ENCODE measurements at regions not wholly inside any gene's neighbourhood (a gene's known extent, or its start where the extent isn't known, plus 50 kb on each side); places are given as distances from the start of the nearest gene placed in this dataset.

DNA sequence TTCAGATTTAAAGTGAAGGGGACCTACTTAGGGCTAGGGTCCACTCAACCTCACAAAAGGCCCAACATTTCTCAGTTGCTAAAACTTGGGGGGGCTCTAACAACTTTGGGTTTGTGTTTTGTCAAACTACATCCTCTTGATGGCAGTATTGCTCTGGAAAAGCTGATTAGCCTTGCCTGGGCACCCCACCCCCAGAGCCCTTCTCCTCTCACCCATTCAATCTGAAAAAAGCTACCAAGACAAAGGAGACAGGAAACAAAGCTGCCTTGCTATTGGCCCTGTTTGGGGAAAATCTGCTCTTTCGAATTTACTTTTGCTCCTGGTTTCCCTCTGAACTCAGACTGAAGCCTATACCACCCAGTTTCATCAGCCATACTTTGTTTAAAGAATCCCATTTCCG is 195.2 kb upstream of the STK26 start:
- peak overlapping the region; percentile 92 for H3K4me3 ChIP-seq (ENCODE audit: low read depth, low read length)
- no peaks in the 10 kb centered on the region; the same call in 1 of the 2 replicates for H3K27me3 ChIP-seq (ENCODE audit: control insufficient read depth, insufficient read depth, low read length)
- H3K4me1 ChIP-seq (ENCODE audit: control insufficient read depth, insufficient read depth, low read length), result peaks cover 33% of the 10 kb centered on the region
- peaks cover 46% of the 10 kb centered on the region for H3K36me3 ChIP-seq (ENCODE audit: control insufficient read depth, insufficient read depth, low read length)
- H3K27ac ChIP-seq (ENCODE audit: low read depth, low read length), result no peak overlapping the region
- no peaks in the 10 kb centered on the region for H3K9me3 ChIP-seq (ENCODE audit: control insufficient read depth, insufficient read depth, low read depth, low read length)
- H3K9ac ChIP-seq (ENCODE audit: low read length), result peak overlapping the region; percentile 87

DNA sequence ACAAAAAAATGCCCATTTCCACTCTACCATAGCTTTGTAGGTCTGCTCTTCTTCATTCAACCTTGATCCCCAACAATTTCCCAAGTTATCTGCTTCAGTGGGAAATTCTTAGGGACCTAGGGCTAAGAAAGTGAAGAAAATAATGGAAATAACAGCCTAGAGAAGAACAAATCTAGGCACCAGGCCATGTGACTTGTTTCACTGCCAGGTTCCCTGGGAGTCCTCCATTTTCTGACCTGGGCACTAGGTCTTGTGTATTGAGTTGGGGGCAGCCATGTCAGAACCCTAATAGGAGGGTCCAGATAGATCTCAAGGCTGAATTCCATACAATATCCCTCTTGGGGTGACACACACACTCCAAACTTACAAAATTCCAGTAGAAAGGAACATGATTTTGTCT is 194.6 kb upstream of the STK26 start:
- H3K9me3 ChIP-seq (ENCODE audit: control insufficient read depth, insufficient read depth, low read depth, low read length), result no peaks in the 10 kb centered on the region
- peak overlapping the region; percentile 87 for H3K9ac ChIP-seq (ENCODE audit: low read length)
- H3K27me3 ChIP-seq (ENCODE audit: control insufficient read depth, insufficient read depth, low read length), result no peaks in the 10 kb centered on the region; the same call in 1 of the 2 replicates
- H3K27ac ChIP-seq (ENCODE audit: low read depth, low read length), result peak overlapping the region; percentile 58
- H3K4me1 ChIP-seq (ENCODE audit: control insufficient read depth, insufficient read depth, low read length), result peaks cover 33% of the 10 kb centered on the region
- peak overlapping the region; percentile 92 for H3K4me3 ChIP-seq (ENCODE audit: low read depth, low read length)
- peaks cover 40% of the 10 kb centered on the region for H3K36me3 ChIP-seq (ENCODE audit: control insufficient read depth, insufficient read depth, low read length)

DNA sequence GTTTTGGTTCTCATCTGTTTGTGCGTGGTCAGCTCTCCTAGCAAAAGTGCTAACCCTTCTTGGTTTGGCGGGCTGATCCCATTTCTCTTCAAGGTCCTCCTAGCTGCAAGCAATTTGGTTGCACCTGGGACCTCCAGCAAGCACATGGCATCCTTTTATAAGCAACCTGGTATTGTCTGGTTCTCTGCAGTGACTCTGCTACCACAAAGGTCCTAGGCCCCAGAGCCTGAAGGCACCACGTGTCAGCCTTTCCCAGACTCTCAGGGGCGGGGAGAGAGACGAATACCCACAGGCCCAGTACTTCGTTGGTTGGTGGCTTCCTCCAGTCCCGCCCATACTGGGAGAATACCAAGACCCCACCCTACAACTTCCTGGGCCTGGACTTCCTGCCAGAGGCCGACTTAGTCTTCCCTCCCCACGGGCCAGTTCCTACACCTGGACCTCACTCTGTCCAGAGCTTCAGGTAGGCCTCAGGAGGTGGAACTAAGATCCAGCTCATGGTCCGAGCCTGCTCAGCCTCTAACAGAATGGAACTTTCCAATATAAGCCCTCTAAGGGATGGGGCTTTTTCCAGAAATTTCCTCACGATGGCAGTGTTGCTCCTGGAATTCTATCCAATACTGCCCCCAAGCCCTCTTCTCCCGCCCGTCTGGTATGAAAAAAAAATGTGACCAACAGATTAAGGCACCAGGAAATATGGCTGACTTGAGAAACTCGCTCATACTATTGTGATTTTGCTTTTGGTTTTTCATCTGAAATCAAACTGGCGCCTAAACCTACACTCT is 192.5 kb upstream of the STK26 start:
- H3K9ac ChIP-seq (ENCODE audit: low read length), result peak overlapping the region; percentile 92
- peak overlapping the region; percentile 82 for H3K27ac ChIP-seq (ENCODE audit: low read depth, low read length)
- no peaks in the 10 kb centered on the region for H3K9me3 ChIP-seq (ENCODE audit: control insufficient read depth, insufficient read depth, low read depth, low read length)
- peak overlapping the region; percentile 92 for H3K4me3 ChIP-seq (ENCODE audit: low read depth, low read length)
- peaks cover 19% of the 10 kb centered on the region for H3K36me3 ChIP-seq (ENCODE audit: control insufficient read depth, insufficient read depth, low read length)
- no peaks in the 10 kb centered on the region; the same call in 1 of the 2 replicates for H3K27me3 ChIP-seq (ENCODE audit: control insufficient read depth, insufficient read depth, low read length)
- peaks cover 33% of the 10 kb centered on the region for H3K4me1 ChIP-seq (ENCODE audit: control insufficient read depth, insufficient read depth, low read length)

DNA sequence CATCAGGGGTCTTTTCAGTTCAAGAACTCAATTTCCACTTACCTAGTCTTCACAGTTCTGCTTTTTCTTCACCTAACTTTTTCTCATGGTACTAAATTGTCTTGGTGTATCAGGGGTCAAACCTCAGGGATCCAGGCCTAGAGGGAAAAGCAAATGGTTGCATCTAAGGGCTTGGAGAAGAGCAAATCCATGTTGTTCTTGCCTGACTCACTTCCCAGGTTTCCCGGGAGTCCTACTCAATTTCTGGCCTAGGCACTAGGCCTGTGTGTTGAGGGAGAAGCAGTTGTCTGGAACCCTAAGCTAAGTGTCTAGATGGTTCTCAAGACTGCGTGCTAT is 191.9 kb upstream of the STK26 start:
- H3K9me3 ChIP-seq (ENCODE audit: control insufficient read depth, insufficient read depth, low read depth, low read length), result no peaks in the 10 kb centered on the region
- H3K9ac ChIP-seq (ENCODE audit: low read length), result peak overlapping the region; percentile 92
- H3K27me3 ChIP-seq (ENCODE audit: control insufficient read depth, insufficient read depth, low read length), result no peaks in the 10 kb centered on the region; the same call in 1 of the 2 replicates
- H3K27ac ChIP-seq (ENCODE audit: low read depth, low read length), result peak overlapping the region; percentile 82
- H3K4me3 ChIP-seq (ENCODE audit: low read depth, low read length), result peak overlapping the region; percentile 92
- peaks cover 13% of the 10 kb centered on the region for H3K36me3 ChIP-seq (ENCODE audit: control insufficient read depth, insufficient read depth, low read length)
- peaks cover 30% of the 10 kb centered on the region for H3K4me1 ChIP-seq (ENCODE audit: control insufficient read depth, insufficient read depth, low read length)

DNA sequence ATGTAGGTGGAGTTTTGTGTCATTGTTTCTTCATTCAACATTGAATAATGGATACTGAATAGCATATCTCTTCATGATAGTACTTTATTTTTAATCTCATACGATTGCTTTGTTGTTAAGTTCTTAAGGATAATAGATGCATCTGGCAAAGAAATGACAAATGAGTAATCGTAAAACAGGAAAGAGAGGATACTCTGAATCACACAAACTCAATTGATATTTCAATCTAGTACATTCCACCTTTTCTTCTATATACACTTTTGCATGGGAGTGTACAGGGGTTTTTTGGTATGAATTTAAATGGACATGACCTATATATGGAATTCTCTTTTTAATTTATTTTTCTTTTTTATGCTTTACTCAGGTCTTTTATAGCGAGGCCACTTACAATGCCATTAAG is 186.9 kb upstream of the STK26 start:
- no peak overlapping the region for H3K27ac ChIP-seq (ENCODE audit: low read depth, low read length)
- no peaks in the 10 kb centered on the region; the same call in 1 of the 2 replicates for H3K27me3 ChIP-seq (ENCODE audit: control insufficient read depth, insufficient read depth, low read length)

DNA sequence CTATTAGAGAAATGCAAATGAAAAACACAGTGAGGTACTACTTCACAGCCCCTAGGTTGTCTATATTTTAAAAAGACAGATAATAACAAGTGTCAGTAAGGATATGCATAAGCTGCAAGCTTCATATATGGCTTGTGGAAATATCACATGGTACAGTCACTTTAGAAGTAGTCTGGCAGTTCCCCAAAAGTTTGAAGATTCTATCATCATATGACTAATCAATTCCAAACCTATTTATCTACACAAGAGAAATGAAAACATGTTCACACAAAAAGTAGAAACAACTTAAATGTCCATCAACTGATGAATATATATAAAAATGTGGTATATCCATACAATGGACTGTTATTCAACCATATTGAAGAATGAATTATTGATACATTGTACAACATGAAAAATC is 185.8 kb upstream of the STK26 start:
- H3K9me3 ChIP-seq (ENCODE audit: control insufficient read depth, insufficient read depth, low read depth, low read length), result no peaks in the 10 kb centered on the region
- no peaks in the 10 kb centered on the region; the same call in 1 of the 2 replicates for H3K27me3 ChIP-seq (ENCODE audit: control insufficient read depth, insufficient read depth, low read length)
- no peak overlapping the region for H3K4me3 ChIP-seq (ENCODE audit: low read depth, low read length)
- no peak overlapping the region for H3K9ac ChIP-seq (ENCODE audit: low read length)
- H3K27ac ChIP-seq (ENCODE audit: low read depth, low read length), result no peak overlapping the region
- H3K36me3 ChIP-seq (ENCODE audit: control insufficient read depth, insufficient read depth, low read length), result no peaks in the 10 kb centered on the region
- H3K4me1 ChIP-seq (ENCODE audit: control insufficient read depth, insufficient read depth, low read length), result peaks cover 2% of the 10 kb centered on the region; the same call in 1 of the 2 replicates

More for the DNA sequence above, 186.9 kb upstream of the STK26 start:
- no peaks in the 10 kb centered on the region for H3K9me3 ChIP-seq (ENCODE audit: control insufficient read depth, insufficient read depth, low read depth, low read length)
- H3K9ac ChIP-seq (ENCODE audit: low read length), result no peak overlapping the region
- peaks cover 13% of the 10 kb centered on the region for H3K4me1 ChIP-seq (ENCODE audit: control insufficient read depth, insufficient read depth, low read length)
- no peak overlapping the region for H3K4me3 ChIP-seq (ENCODE audit: low read depth, low read length)
- H3K36me3 ChIP-seq (ENCODE audit: control insufficient read depth, insufficient read depth, low read length), result no peaks in the 10 kb centered on the region

DNA sequence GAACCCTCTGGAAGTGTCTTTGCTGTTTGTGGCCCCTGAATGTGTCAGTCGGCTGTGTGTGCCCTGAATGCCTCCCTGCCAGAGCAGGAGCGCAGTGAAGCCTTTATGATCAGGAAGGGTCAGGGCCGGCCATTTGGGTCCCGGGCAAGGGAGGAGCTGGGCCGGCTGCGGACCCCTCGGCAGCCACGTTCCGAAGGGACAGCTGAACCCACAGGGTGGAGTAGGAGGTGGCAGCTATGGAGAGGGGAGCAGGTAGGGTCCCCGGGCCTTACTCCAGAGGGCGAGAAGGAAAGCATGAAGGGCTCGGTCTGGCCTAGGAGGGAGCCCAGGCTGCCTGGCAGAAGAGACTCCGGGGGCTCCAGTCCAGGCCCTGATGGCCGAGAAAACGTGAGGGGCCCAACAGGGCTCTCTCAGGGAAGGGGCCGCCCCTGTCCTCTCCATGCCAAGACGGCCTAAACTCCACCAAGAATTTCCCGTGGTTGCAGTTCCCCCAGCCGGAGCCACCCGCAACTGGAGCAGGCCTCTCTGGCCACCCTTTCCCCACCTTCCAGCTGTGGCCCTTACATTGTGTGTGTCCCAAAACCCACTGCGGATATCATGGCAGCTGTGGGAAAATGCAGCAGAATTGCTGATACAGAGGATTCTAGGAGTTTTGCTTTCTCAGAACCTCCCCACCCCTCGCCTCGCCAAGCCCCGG is 182.2 kb upstream of the STK26 start:
- Histone ChIP-seq H3K4me3 (ENCODE audit: low read depth, low read length) (no peak overlapping the region), H3K36me3 (ENCODE audit: control insufficient read depth, insufficient read depth, low read length) (no peaks in the 10 kb centered on the region), H3K27me3 (ENCODE audit: control insufficient read depth, insufficient read depth, low read length) (no peaks in the 10 kb centered on the region; the same call in 1 of the 2 replicates), H3K9me3 (ENCODE audit: control insufficient read depth, insufficient read depth, low read depth, low read length) (no peaks in the 10 kb centered on the region), H3K4me1 (ENCODE audit: control insufficient read depth, insufficient read depth, low read length) (0 out of 2 replicates have a peak, but pooled peaks cover 2% of the 10 kb centered on the region), H3K27ac (ENCODE audit: low read depth, low read length) (no peak overlapping the region), H3K9ac (ENCODE audit: low read length) (no peak overlapping the region)

DNA sequence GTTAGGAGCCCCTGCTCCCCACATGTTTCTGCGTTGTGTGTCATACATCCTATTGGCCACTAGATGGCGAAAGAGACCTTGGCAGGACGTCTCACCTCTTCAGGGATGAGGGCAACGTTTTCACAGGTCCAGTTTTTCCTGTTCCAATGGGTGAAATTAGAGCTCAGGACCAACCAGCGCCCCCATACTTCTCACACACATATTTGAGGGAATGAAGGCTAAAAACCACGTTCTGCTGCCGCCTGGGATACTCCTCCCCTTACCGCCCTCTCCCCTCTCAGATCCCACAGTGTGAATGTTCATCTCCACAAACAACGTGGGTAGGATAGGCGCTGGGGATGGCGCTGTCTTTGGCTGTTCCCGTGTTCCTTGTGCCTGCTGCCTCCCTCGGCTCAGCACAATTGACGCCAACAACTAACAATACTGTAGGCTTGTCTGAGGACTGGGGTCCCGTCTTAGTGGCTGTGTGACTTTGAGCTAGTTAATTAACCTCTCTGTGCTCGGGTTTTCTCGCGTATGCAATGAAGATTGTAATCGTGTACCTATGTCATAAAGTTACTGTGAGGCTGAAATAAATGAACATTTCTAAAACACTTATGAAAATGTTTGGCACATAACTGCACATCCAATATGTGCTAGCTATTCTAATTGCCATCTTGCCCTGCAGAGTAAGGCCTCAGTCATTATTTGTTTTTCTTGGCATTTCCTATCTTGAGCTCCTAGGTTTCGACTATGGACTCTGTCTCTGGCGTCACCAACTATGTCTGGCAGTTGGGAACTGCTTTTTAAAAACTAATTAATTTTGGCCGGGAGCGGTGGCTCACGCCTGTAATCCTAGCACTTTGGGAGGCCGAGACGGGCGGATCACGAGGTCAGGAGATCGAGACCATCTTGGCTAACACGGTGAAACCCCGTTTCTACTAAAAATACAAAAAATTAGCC is 181.3 kb upstream of the STK26 start:
- H3K4me3 ChIP-seq (ENCODE audit: low read depth, low read length), result peak overlapping the region; percentile 9
- no peaks in the 10 kb centered on the region for H3K9me3 ChIP-seq (ENCODE audit: control insufficient read depth, insufficient read depth, low read depth, low read length)
- H3K9ac ChIP-seq (ENCODE audit: low read length), result no peak overlapping the region
- no peaks in the 10 kb centered on the region; the same call in 1 of the 2 replicates for H3K27me3 ChIP-seq (ENCODE audit: control insufficient read depth, insufficient read depth, low read length)
- H3K4me1 ChIP-seq (ENCODE audit: control insufficient read depth, insufficient read depth, low read length), result 0 out of 2 replicates have a peak, but pooled peaks cover 2% of the 10 kb centered on the region
- no peak overlapping the region for H3K27ac ChIP-seq (ENCODE audit: low read depth, low read length)
- no peaks in the 10 kb centered on the region for H3K36me3 ChIP-seq (ENCODE audit: control insufficient read depth, insufficient read depth, low read length)

DNA sequence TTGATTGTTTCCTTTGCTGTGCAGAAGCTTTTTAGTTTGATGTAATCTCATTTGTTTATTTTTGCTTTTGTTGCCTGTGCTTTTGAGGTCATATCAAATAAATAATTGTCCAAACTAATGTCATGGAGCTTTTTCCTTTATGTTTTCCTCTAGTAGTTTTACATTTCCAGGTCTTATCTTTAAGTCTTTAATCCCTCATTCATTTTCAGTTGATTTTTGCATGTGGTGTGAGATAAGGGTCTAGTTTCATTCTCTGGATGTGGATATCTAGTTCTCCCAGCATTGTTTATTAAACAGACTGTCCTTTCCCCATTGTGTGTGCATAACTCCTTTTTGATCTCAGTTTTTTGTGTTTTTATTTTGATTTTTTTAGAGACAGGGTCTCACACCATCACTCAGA is 179.1 kb upstream of the STK26 start:
- no peaks in the 10 kb centered on the region for H3K36me3 ChIP-seq (ENCODE audit: control insufficient read depth, insufficient read depth, low read length)
- no peak overlapping the region for H3K27ac ChIP-seq (ENCODE audit: low read depth, low read length)

DNA sequence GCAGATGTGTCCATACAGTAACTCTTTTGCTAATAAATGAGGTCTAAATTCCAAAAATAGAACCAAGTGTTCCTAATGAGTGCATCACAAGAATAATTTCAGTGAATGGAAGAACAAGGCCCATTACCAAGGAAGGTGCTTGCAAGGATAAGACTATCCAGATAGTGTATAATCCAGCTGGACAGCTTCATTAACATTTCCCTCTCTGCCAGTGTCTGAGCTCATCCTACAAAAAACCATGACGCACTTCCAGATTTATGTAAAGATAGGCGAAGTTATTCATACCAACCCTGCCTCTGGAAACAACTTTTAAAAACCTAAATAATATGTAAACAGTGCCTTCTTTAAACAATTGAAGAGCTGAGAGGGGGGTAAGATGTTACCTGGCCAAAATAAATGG is 177.9 kb upstream of the STK26 start:
- Histone ChIP-seq H3K4me1 (ENCODE audit: control insufficient read depth, insufficient read depth, low read length) (0 out of 2 replicates have a peak, but pooled peaks cover 2% of the 10 kb centered on the region), H3K27ac (ENCODE audit: low read depth, low read length) (no peak overlapping the region), H3K27me3 (ENCODE audit: control insufficient read depth, insufficient read depth, low read length) (no peaks in the 10 kb centered on the region; the same call in 1 of the 2 replicates), H3K9ac (ENCODE audit: low read length) (no peak overlapping the region), H3K4me3 (ENCODE audit: low read depth, low read length) (no peak overlapping the region), H3K36me3 (ENCODE audit: control insufficient read depth, insufficient read depth, low read length) (no peaks in the 10 kb centered on the region), H3K9me3 (ENCODE audit: control insufficient read depth, insufficient read depth, low read depth, low read length) (no peaks in the 10 kb centered on the region)

More for the DNA sequence above, 179.1 kb upstream of the STK26 start:
- no peaks in the 10 kb centered on the region; the same call in 1 of the 2 replicates for H3K27me3 ChIP-seq (ENCODE audit: control insufficient read depth, insufficient read depth, low read length)
- H3K9ac ChIP-seq (ENCODE audit: low read length), result no peak overlapping the region
- no peaks in the 10 kb centered on the region for H3K9me3 ChIP-seq (ENCODE audit: control insufficient read depth, insufficient read depth, low read depth, low read length)
- H3K4me3 ChIP-seq (ENCODE audit: low read depth, low read length), result no peak overlapping the region
- H3K4me1 ChIP-seq (ENCODE audit: control insufficient read depth, insufficient read depth, low read length), result 0 out of 2 replicates have a peak, but pooled peaks cover 2% of the 10 kb centered on the region

Data from HUES6 (cell line).